PC-9 (cell line): ENCODE measurements at regions not wholly inside any gene's neighbourhood (a gene's known extent, or its start where the extent isn't known, plus 50 kb on each side); places are given as distances from the start of the nearest gene placed in this dataset.

Source experiments
- BruUV-seq: library from RNA; stranded (reverse); fragments of 400-500 nt; replicated peaks from 2 replicates; lab custom pipeline; 2021; lab: Mats Ljungman, UMichigan
- CTCF ChIA-PET: fragments of 300-600 bp; sonication (Branson Sonifier 250); formaldehyde crosslinking; loops from one replicate; lab custom pipeline; 2022; ENCODE audit warnings: antibody characterized with exemption; lab: Charles Lee
- POLR2A ChIA-PET: fragments of 300-600 bp; sonication (Branson Sonifier 250); formaldehyde crosslinking; loops from one replicate; lab custom pipeline; 2022; ENCODE audit warnings: antibody characterized with exemption; ENCODE audit not compliant: unreplicated experiment; lab: Charles Lee
- DNase-seq, 2 experiments: peaks; one replicate each; pipeline versions ENCODE4 v3.0.0 to v3.0.0-alpha.2; 2015 to 2022; ENCODE audit warnings: mixed read lengths in 1 of 2
- H2AFZ ChIP-seq: fragments of 200-600 bp; sonication (generic); 2 replicates; pipeline ENCODE4 v1.8.1; 2017; ENCODE audit warnings: antibody characterized with exemption
- H3F3A ChIP-seq: fragments of 200-600 bp; sonication (generic); 2 replicates; pipeline ENCODE4 v1.8.1; 2017; ENCODE audit warnings: antibody characterized with exemption, mild to moderate bottlenecking, low read depth; ENCODE audit not compliant: insufficient read depth
- H3K27ac ChIP-seq: fragments of 200-600 bp; sonication (generic); 2 replicates; pipeline ENCODE4 v1.6.1; 2016; ENCODE audit warnings: mixed run types
- H3K27me3 ChIP-seq: fragments of 200-600 bp; sonication (generic); 2 replicates; pipeline ENCODE4 v1.6.1; 2016; ENCODE audit warnings: low read depth, mixed run types; ENCODE audit not compliant: insufficient read depth
- H3K36me3 ChIP-seq: fragments of 200-600 bp; sonication (generic); 2 replicates; pipeline ENCODE4 v1.6.1; 2016; ENCODE audit warnings: low read depth, mixed run types
- H3K4me1 ChIP-seq: fragments of 200-600 bp; sonication (generic); replicated peaks from 2 replicates; pipeline ENCODE4 v1.6.1; 2016; ENCODE audit warnings: mixed run types; ENCODE audit not compliant: insufficient read depth
- H3K4me2 ChIP-seq: fragments of 200-600 bp; sonication (generic); 2 replicates; pipeline ENCODE4 v1.6.1; 2017; ENCODE audit warnings: mixed run types
- H3K4me3 ChIP-seq: fragments of 200-600 bp; sonication (generic); 2 replicates; pipeline ENCODE4 v1.6.1; 2016; ENCODE audit warnings: mixed run types
- H3K79me2 ChIP-seq: fragments of 200-600 bp; sonication (generic); 2 replicates; pipeline ENCODE4 v1.6.1; 2017; ENCODE audit warnings: low read depth, mixed run types
- H3K9me2 ChIP-seq: fragments of 200-600 bp; sonication (generic); 2 replicates; pipeline ENCODE4 v1.8.1; 2017; ENCODE audit warnings: mild to moderate bottlenecking; ENCODE audit not compliant: insufficient read depth
- H3K9me3 ChIP-seq: fragments of 200-600 bp; sonication (generic); 2 replicates; pipeline ENCODE4 v1.8.1; 2016; ENCODE audit warnings: low read depth; ENCODE audit not compliant: insufficient read depth
- H4K20me1 ChIP-seq: fragments of 200-600 bp; sonication (generic); 2 replicates; pipeline ENCODE4 v1.8.1; 2017; ENCODE audit not compliant: insufficient read depth
- EZH2 ChIP-seq: fragments of 200-600 bp; sonication (generic); IDR thresholded peaks from 2 replicates; pipeline ENCODE4 v1.8.0; 2017; ENCODE audit warnings: antibody characterized with exemption, low read depth
- intact Hi-C: fragments of 100-400 bp; cut with micrococcal nuclease; formaldehyde crosslinking; loops from one replicate; pipeline ENCODE4 v1.10.0; 2022; ENCODE audit not compliant: unreplicated experiment
- TF ChIP-seq, protein P1 (sequence below): fragments of 200-600 bp; sonication (generic); conservative IDR thresholded peaks from 2 replicates; pipeline ENCODE4 v1.6.1; 2017; ENCODE audit warnings: mixed run types, antibody characterized with exemption, mild to moderate bottlenecking, moderate library complexity

GRCh38 chr21:41090981-41091380 lies 77.0 kb upstream of the BACE2 start:
- Histone ChIP-seq H3K79me2 (no peaks in the 10 kb centered on the region), H3K4me3 (no peak overlapping the region), H3K4me2 (no peak overlapping the region), H3F3A (no peaks in the 10 kb centered on the region), H2AFZ (no peak overlapping the region), H3K36me3 (no peaks in the 10 kb centered on the region), H4K20me1 (no peaks in the 10 kb centered on the region), H3K9me3 (no peaks in the 10 kb centered on the region), H3K4me1 (no peaks in the 10 kb centered on the region), H3K9me2 (no peaks in the 10 kb centered on the region), H3K27me3 (peaks cover 73% of the 10 kb centered on the region), H3K27ac (no peak overlapping the region)
- no peak for DNase-seq
- POLR2A ChIA-PET, result no interaction called here
- CTCF ChIA-PET, result no interaction called here
- no TSS peak for BruUV-seq
- TF ChIP-seq, protein P1, sequence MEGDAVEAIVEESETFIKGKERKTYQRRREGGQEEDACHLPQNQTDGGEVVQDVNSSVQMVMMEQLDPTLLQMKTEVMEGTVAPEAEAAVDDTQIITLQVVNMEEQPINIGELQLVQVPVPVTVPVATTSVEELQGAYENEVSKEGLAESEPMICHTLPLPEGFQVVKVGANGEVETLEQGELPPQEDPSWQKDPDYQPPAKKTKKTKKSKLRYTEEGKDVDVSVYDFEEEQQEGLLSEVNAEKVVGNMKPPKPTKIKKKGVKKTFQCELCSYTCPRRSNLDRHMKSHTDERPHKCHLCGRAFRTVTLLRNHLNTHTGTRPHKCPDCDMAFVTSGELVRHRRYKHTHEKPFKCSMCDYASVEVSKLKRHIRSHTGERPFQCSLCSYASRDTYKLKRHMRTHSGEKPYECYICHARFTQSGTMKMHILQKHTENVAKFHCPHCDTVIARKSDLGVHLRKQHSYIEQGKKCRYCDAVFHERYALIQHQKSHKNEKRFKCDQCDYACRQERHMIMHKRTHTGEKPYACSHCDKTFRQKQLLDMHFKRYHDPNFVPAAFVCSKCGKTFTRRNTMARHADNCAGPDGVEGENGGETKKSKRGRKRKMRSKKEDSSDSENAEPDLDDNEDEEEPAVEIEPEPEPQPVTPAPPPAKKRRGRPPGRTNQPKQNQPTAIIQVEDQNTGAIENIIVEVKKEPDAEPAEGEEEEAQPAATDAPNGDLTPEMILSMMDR, result no peak
- TF ChIP-seq EZH2, result no peak
- intact Hi-C loops, result no loop called here

GRCh38 chr21:41091616-41092015 lies 76.3 kb upstream of the BACE2 start:
- no peak overlapping the region for H3K27ac ChIP-seq
- BruUV-seq, result no TSS peak
- no peak overlapping the region for H3K4me3 ChIP-seq
- intact Hi-C loops, result no loop called here
- no peak for DNase-seq
- CTCF ChIA-PET, result no interaction called here
- H3K4me2 ChIP-seq, result no peak overlapping the region
- no peaks in the 10 kb centered on the region for H3K9me3 ChIP-seq
- H3K9me2 ChIP-seq, result no peaks in the 10 kb centered on the region
- no peaks in the 10 kb centered on the region for H3K79me2 ChIP-seq
- peaks cover 72% of the 10 kb centered on the region for H3K27me3 ChIP-seq
- H3K4me1 ChIP-seq, result no peaks in the 10 kb centered on the region
- H3F3A ChIP-seq, result no peaks in the 10 kb centered on the region
- no peak overlapping the region for H2AFZ ChIP-seq
- POLR2A ChIA-PET, result no interaction called here
- TF ChIP-seq, protein P1, result no peak
- no peak for TF ChIP-seq EZH2
- H4K20me1 ChIP-seq, result no peaks in the 10 kb centered on the region
- no peaks in the 10 kb centered on the region for H3K36me3 ChIP-seq

- no peak for TF ChIP-seq EZH2
- TF ChIP-seq, protein P1, result no peak
- no peaks in the 10 kb centered on the region for H3K36me3 ChIP-seq
- H3F3A ChIP-seq, result no peaks in the 10 kb centered on the region
- H3K79me2 ChIP-seq, result no peaks in the 10 kb centered on the region
- H3K4me1 ChIP-seq, result no peaks in the 10 kb centered on the region
- ChIA-PET CTCF (no interaction called here), POLR2A (no interaction called here)
- BruUV-seq, result no TSS peak
- H3K4me3 ChIP-seq, result no peak overlapping the region
- H3K9me2 ChIP-seq, result no peaks in the 10 kb centered on the region
- H3K27me3 ChIP-seq, result peaks cover 72% of the 10 kb centered on the region
- no peak overlapping the region for H2AFZ ChIP-seq
- intact Hi-C loops, result no loop called here
- H3K4me2 ChIP-seq, result no peak overlapping the region
- H4K20me1 ChIP-seq, result no peaks in the 10 kb centered on the region
- no peak for DNase-seq
- H3K9me3 ChIP-seq, result no peaks in the 10 kb centered on the region
- no peak overlapping the region for H3K27ac ChIP-seq
These were observed 75.6 kb upstream of the BACE2 start for GRCh38 chr21:41092312-41092711.
